Cerebellar cortex (tissue), 1 donor: ENCODE measurements at regions not wholly inside any gene's neighbourhood (a gene's known extent, or its start where the extent isn't known, plus 50 kb on each side); places are given as distances from the start of the nearest gene placed in this dataset.

Experiments used
- DNase-seq: peaks from one replicate; pipeline ENCODE4 v3.0.0-alpha.2; 2015; ENCODE audit warnings: low spot score

DNA sequence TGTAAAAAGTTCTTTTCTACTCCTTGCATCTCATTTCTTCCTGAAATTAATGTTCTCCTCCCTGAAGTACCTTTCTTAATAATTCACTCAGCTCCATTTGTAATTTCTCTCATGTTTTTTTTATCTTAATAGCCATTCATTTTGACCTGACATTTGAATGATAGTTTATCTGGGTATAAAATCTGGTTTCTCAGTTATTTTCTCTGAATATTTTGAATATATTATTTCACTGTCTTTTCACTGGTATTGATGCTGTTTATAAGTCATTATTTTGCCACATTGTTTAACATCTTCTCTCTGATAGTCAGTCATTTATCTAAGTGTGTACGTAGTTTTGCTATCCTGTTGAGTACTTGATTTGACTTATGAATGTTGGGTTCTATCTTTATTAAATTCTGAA is 68.8 kb upstream of the ARHGAP18 start:
- no peak for DNase-seq

DNA sequence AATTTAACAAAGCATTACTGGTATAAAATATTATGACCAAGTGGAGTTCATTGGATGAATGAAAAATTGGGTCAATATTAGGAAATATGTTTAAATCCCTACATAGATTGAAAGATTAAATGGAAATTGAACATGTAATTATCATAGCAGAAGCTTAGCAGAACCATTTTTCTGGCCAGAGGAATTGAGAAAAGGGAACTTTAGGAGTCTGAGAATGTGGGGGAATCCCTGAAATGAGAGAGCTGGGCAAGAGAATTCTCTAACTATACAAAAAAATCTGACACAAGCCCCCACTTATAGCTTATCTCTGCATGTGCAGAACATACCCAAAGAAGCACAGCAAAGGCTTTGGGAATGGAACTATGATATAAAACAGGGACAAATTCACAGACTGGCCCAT is 67.4 kb upstream of the ARHGAP18 start:
- DNase-seq, result no peak

DNA sequence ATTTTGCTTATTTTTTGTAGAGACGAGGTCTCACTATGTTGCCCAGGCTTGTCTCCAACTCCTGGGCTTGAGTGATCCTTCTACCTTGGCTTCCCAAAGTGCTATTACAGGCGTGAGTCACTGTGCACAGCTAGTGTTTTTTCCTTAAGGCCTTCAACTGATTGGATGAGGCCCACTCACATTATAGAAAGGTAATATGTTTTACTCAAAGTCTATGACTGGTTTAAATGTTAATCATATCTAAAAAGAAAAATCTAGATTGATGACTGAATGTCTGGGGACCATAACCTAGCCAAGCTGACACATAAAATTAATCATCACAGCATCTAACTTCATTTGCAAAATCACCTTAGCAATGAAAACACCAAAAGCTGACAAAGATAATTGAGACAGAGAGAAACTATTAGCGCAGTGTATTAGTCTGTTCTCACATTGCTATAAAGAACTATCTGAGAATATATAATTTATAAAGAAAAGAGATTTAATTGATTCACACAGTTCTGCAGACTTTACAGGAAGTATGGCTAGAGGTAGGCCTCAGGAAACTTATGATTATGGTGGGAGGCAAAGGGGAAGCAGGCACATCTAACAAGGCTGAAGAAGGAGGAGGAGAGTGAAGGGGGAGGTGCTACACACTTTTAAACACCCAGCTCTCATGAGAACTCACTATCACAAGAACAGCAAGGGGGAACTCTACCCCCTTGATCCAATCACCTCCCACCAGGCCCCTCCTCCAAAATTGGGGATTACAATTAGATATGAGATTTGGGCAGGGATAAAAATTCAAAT is 66.8 kb upstream of the ARHGAP18 start:
- DNase-seq, result no peak

- DNase-seq, result peak; percentile 71
Observed at GRCh38 chr6:129774697-129775447, 64.9 kb upstream of the ARHGAP18 start.

- no peak for DNase-seq
Observed at GRCh38 chr6:129773304-129773703, 63.3 kb upstream of the ARHGAP18 start.

DNA sequence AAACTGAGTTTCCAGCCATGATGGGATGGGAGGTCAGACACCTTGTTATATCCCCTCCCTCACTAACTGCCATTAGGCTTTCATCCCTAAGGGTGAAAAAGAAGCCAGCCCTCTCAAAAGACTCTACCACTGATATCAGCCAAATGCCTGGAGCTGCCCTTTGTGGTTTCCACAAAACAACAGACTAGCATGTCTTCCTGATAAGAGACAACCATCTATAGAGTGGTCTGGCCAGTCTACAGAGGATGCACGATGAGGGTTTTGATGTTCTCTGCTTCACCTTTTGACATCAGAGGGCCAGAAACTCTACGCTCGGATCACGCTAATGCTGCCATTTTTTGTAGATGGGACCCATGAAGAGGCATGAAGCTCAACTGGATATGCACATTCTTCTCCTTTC is 61.7 kb upstream of the ARHGAP18 start:
- DNase-seq, result no peak

DNA sequence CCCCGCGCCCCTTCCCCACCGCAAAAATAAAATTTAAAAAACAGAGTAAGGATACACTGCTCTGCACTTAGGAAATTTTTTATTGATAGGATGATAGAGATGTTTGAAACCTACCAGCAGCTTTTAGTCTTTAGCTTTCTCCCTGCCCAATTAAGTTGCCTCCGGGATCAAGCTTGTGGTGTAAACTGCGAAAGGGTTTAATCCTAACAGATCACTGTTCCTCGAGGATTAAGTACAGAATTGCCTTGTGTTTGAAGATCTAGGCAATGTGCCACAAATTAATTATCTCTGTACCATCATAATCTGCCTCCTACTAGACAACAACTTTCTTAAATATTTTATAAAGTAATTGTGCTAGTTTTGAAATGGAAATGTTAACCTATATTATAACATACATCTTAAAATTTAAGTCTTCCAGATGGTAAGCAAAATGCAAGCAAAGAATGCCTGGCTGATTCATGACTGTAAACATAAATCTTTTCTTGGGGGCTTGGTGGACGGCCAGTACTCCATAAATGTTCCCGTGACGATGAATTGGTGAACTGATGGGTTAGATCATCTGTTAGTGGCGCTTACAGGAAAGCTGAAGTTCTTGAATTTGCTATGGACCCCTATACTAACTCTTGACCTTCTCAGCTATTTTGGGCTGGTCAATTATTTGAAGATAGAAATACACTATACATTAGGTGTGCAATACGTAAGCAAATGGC is 58.0 kb upstream of the ARHGAP18 start:
- DNase-seq, result no peak

DNA sequence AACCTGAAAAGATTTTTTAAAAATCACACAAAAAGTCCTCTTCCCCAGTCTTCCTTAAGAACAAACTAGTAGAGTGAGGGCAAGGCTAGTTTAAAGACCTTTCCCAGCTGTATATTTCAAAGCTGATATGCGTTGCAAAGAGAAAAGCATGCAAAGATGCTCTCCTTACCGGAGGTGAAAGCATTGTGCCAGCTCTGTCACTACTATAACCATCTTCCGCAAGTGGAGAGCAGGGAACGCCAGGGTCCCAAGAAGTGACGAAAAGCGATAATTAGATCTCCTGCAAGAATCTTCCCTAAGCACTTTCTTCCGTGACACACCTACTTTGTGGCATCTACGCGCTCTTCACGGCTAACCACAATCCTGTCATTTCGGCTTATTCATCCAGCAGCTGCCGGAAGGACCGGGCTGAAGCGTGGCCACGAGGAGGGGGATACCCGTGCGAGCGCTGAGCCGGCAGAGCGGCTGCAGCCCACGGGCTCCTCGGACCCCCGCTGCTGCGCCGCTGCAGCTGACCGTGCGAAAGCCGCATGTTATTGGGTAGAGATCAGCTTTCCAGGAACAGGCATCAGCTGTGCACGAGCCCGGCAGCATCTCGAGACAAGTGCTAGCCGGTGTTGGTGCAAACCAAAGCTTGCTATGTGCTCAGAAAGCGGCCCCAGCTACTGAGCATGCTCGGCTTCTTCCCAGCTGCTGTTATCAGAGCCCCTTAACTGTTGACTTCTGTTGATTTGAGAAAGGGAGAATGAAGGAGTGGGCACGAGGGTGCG is 57.2 kb upstream of the ARHGAP18 start:
- peak; percentile 37 for DNase-seq

DNA sequence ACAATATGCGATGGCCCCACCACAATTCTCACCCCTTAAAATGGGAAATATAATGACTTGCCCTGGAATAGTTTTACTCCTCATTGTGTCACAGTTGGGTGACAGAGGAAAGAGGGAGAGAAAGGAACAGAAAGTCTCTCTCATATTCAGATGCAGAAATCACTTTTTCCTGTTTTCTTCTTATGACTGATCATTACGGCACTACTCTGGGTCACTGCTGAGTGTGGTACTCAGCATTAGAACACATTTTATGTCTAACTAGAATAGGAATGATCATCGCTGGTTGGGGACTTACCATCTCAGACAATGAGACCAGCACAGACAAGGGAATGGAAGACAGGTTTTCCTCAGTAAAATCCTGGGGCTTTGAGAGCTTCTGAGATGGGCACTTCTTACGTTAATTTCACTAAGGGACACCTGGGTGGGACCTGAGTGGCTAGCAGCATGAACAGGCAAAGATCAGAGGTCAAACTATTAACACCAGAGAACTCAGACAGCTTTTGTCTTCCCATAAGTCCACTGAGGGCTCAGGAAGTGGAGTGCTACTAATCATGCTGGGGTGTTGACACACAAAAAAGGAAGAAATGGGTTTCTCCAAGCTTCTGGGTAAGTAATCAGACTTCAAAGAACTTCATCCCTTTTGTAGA is 54.9 kb upstream of the ARHGAP18 start:
- DNase-seq, result no peak

DNA sequence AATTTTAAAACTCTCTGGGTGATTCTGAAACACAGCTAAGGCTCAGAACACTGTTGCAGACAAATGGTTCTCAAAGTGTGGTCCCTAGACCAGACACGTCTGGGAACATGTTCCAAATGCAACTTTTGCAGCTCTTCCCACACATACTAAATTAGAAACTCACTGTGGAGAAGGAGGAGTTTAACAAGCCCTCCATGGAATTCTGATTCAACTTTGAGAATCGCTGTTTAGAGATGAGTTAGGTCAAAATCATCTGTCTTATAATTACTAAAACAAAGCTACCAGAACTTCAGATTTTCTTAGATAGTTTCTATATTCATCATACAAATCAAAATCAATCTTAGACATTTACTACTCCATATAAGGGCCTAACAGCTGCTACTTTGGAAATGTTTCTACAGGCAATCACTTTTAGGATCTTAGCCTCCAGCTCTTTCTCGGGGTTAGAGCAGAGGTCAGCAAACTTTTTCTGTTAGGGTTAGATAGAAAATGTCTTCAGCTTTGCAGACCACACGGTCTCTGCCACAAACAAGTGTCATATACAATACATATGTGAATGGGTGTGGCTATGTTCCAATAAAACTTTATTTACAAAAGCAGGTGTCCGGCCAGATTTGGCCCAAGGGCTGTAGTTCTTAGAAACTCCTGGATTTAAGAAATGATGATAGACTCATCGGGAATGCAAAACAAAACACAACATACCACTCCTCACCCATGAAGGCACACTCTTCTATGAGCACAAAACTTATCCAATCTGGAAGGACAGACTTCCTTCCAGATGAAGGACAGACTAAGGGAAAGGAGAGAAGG is 50.0 kb upstream of the ARHGAP18 start:
- DNase-seq, result no peak
